Mesenchymal stem cell (in vitro differentiated cells and primary cell): ENCODE measurements at regions not wholly inside any gene's neighbourhood (a gene's known extent, or its start where the extent isn't known, plus 50 kb on each side); places are given as distances from the start of the nearest gene placed in this dataset.

Experiments
- DNase-seq: peaks from one replicate; pipeline ENCODE4 v3.0.0-alpha.2; 2013
- H2AFZ ChIP-seq: one replicate; pipeline ENCODE4 v1.6.1; 2013; ENCODE audit warnings: low read depth, mild to moderate bottlenecking, control low read depth, inconsistent platforms, low read length, moderate library complexity
- H2AK5ac ChIP-seq: 2 replicates; pipeline ENCODE4 v1.6.1; 2013; ENCODE audit warnings: low read length, moderate library complexity, mild to moderate bottlenecking, inconsistent platforms; ENCODE audit not compliant: severe bottlenecking
- H2BK120ac ChIP-seq: one replicate; pipeline ENCODE4 v1.6.1; 2013; ENCODE audit warnings: low read depth, mild to moderate bottlenecking, inconsistent platforms, low read length, moderate library complexity
- H2BK12ac ChIP-seq, 2 experiments: one replicate each; pipeline ENCODE4 v1.6.1; 2013; ENCODE audit warnings: inconsistent platforms in 2 of 2, low read length in 2 of 2, mild to moderate bottlenecking in 2 of 2, moderate library complexity in 2 of 2, control low read depth in 1 of 2
- H2BK15ac ChIP-seq: one replicate; pipeline ENCODE4 v1.6.1; 2013; ENCODE audit warnings: mild to moderate bottlenecking, low read depth, inconsistent platforms; ENCODE audit not compliant: poor library complexity, severe bottlenecking
- H2BK5ac ChIP-seq: 2 replicates; pipeline ENCODE4 v1.6.1; 2013; ENCODE audit warnings: low read depth, mild to moderate bottlenecking, low read length, control low read depth, inconsistent platforms; ENCODE audit not compliant: poor library complexity, severe bottlenecking
- H3K14ac ChIP-seq, 2 experiments: one replicate each; pipeline ENCODE4 v1.6.1; 2013; ENCODE audit warnings: inconsistent platforms in 2 of 2, low read length in 2 of 2, control low read depth in 1 of 2, mild to moderate bottlenecking in 1 of 2, moderate library complexity in 1 of 2
- H3K18ac ChIP-seq, 2 experiments: one replicate each; pipeline ENCODE4 v1.6.1; 2013; ENCODE audit warnings: inconsistent platforms in 2 of 2, low read length in 2 of 2, control low read depth in 1 of 2, low read depth in 1 of 2, mild to moderate bottlenecking in 1 of 2
- H3K23ac ChIP-seq, 2 experiments: one replicate each; pipeline ENCODE4 v1.6.1; 2013; ENCODE audit warnings: inconsistent platforms in 2 of 2, low read length in 2 of 2, mild to moderate bottlenecking in 2 of 2, moderate library complexity in 2 of 2, control low read depth in 1 of 2
- H3K27ac ChIP-seq: 2 replicates; pipeline ENCODE4 v1.5.1; 2013; ENCODE audit warnings: mild to moderate bottlenecking, moderate library complexity, low read length, control low read depth, inconsistent platforms; ENCODE audit not compliant: poor library complexity, severe bottlenecking
- H3K27me3 ChIP-seq, 2 experiments: 2 replicates each; pipeline versions ENCODE4 v1.6.1 to v1.7.0; 2013; ENCODE audit warnings: low read length in 2 of 2, mild to moderate bottlenecking in 2 of 2, moderate library complexity in 2 of 2, control low read depth in 1 of 2, inconsistent platforms in 1 of 2; ENCODE audit not compliant: control insufficient read depth in 1 of 2, insufficient read depth in 1 of 2
- H3K36me3 ChIP-seq, 2 experiments: 2 replicates each; pipeline versions ENCODE4 v1.6.1 to v1.7.0; 2013; ENCODE audit warnings: low read length in 2 of 2, control low read depth in 1 of 2, inconsistent platforms in 1 of 2, low read depth in 1 of 2, mild to moderate bottlenecking in 1 of 2; ENCODE audit not compliant: insufficient read depth in 2 of 2, control insufficient read depth in 1 of 2
- H3K4ac ChIP-seq, 2 experiments: one replicate each; pipeline ENCODE4 v1.6.1; 2013; ENCODE audit warnings: inconsistent platforms in 2 of 2, low read length in 2 of 2, mild to moderate bottlenecking in 2 of 2, moderate library complexity in 2 of 2, control low read depth in 1 of 2, low read depth in 1 of 2
- H3K4me1 ChIP-seq: 2 replicates; pipeline ENCODE4 v1.6.1; 2013; ENCODE audit warnings: low read depth, low read length, control low read depth; ENCODE audit not compliant: control insufficient read depth, insufficient read depth
- H3K4me2 ChIP-seq: 2 replicates; pipeline ENCODE4 v1.6.1; 2013; ENCODE audit warnings: low read length, mild to moderate bottlenecking, inconsistent platforms; ENCODE audit not compliant: poor library complexity, severe bottlenecking
- H3K4me3 ChIP-seq, 2 experiments: 2 replicates each; pipeline versions ENCODE4 v1.5.1 to v1.7.0; 2013; ENCODE audit warnings: low read length in 2 of 2, mild to moderate bottlenecking in 2 of 2, control low read depth in 1 of 2, low read depth in 1 of 2; ENCODE audit not compliant: insufficient read depth in 1 of 2
- H3K79me1 ChIP-seq: replicated peaks from 2 replicates; pipeline ENCODE4 v1.6.1; 2013; ENCODE audit warnings: mild to moderate bottlenecking, control low read depth, low read length, inconsistent platforms; ENCODE audit not compliant: poor library complexity, severe bottlenecking
- H3K9ac ChIP-seq: 2 replicates; pipeline ENCODE4 v1.7.0; 2013; ENCODE audit warnings: mild to moderate bottlenecking, low read length, moderate library complexity
- H3K9me3 ChIP-seq: 2 replicates; pipeline ENCODE4 v1.7.0; 2013; ENCODE audit warnings: mild to moderate bottlenecking, low read length; ENCODE audit not compliant: control insufficient read depth
- H4K8ac ChIP-seq: one replicate; pipeline ENCODE4 v1.6.1; 2013; ENCODE audit warnings: inconsistent platforms, mild to moderate bottlenecking, low read length, moderate library complexity
- H4K91ac ChIP-seq: one replicate; pipeline ENCODE4 v1.6.1; 2013; ENCODE audit warnings: mild to moderate bottlenecking, low read length, inconsistent platforms
- WGBS: methylation state at CpG from one replicate; pipeline ENCODE4 v1.1.7; 2013; ENCODE audit warnings: mixed read lengths; 5-methylcytosine and 5-hydroxymethylcytosine counted together

DNA sequence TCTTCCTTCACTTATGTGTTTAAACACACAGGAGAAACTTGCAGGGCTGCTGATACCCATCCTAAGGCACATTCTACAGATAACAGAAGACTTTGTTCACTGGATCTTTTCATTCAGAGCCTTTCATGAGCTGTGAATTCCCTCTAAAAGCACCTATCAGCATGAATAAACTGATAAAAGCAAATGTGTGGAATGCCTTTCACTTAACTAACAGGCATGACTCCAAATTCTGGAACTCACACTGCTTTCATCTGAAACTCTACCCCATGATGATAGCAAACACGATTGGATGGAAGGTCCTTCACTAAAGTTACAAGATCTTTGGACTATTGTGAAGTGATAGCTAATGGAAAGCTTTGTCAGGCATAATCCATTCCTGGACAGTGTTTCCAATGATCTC, 457.3 kb downstream of the EFNB2 start:
- no peak overlapping the region for H2BK120ac ChIP-seq
- no peak overlapping the region for H2AFZ ChIP-seq
- no peak overlapping the region for H4K91ac ChIP-seq
- no peak overlapping the region for H3K18ac ChIP-seq
- no peaks in the 10 kb centered on the region for H3K4me1 ChIP-seq
- no peak overlapping the region for H2BK5ac ChIP-seq
- H3K4me2 ChIP-seq = no peak overlapping the region
- no peak overlapping the region for H2AK5ac ChIP-seq
- H3K9me3 ChIP-seq = no peaks in the 10 kb centered on the region
- WGBS = no CpG with 5 or more reads among the region's 1 CpG
- no peak overlapping the region for H3K4me3 ChIP-seq
- no peak overlapping the region for H3K14ac ChIP-seq
- no peaks in the 10 kb centered on the region for H3K79me1 ChIP-seq
- no peak overlapping the region for H3K4ac ChIP-seq
- no peak overlapping the region for H3K9ac ChIP-seq
- H4K8ac ChIP-seq = no peak overlapping the region
- no peaks in the 10 kb centered on the region for H3K36me3 ChIP-seq
- peaks cover 0 to 3% of the 10 kb centered on the region in 2 experiments for H3K27me3 ChIP-seq
- no peak for DNase-seq
- no peak overlapping the region for H3K27ac ChIP-seq
- no peak overlapping the region for H2BK12ac ChIP-seq
- no peak overlapping the region for H2BK15ac ChIP-seq
- H3K23ac ChIP-seq = no peak overlapping the region

DNA sequence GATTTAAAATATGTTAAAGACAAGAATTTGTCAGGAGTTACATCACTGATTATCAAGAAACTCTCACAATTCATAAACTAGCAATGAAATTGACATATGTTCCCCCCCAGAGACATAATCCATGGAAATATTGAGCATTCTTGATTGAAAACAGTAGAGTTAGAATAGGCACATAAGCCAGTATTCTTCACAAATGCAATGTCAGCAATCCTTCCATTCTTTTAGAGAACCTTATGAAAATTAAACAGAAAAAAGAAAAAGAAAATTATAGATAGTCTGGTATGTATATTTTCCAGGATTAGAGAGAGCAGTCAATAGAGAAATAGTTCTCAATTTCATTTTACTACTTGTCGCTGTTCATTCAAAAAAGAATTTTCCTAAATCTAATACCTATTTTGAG, 458.4 kb downstream of the EFNB2 start:
- no peak overlapping the region for H3K4ac ChIP-seq
- no peak overlapping the region for H3K23ac ChIP-seq

DNA sequence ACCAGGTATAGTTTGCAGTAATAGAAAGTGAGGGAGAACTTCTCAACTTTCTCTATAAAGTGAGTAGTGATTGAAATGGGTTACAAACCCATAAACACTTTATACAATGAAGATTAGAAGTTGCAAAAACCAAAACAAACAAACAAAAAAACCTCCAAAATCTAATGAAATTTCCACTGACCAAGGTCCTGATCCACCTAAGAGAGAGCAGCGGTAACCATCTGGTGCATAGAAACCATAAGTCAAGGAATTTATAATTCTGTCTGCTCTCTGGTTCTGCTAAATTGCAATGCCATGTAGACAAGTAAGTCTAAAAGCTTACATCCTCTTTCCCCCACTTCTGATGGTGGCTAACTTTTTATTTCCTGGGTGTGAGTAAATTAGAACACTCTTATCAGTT, 463.4 kb downstream of the EFNB2 start:
- H4K91ac ChIP-seq = no peak overlapping the region
- H3K9ac ChIP-seq = no peak overlapping the region
- no peak overlapping the region for H2BK15ac ChIP-seq
- H2BK12ac ChIP-seq = no peak overlapping the region
- H3K14ac ChIP-seq = no peak overlapping the region
- H3K36me3 ChIP-seq = no peaks in the 10 kb centered on the region
- no peak overlapping the region for H3K4ac ChIP-seq
- no peak overlapping the region for H3K4me3 ChIP-seq
- H2AK5ac ChIP-seq = no peak overlapping the region
- H3K4me1 ChIP-seq = no peaks in the 10 kb centered on the region
- whole genome bisulfite sequencing = no CpG with 5 or more reads among the region's 1 CpG
- DNase-seq = no peak
- no peak overlapping the region for H2AFZ ChIP-seq
- H3K23ac ChIP-seq = no peak overlapping the region
- H3K18ac ChIP-seq = no peak overlapping the region
- no peak overlapping the region for H2BK5ac ChIP-seq
- no peak overlapping the region for H3K4me2 ChIP-seq
- no peak overlapping the region for H2BK120ac ChIP-seq
- H3K27ac ChIP-seq = no peak overlapping the region
- H3K9me3 ChIP-seq = no peaks in the 10 kb centered on the region
- H3K27me3 ChIP-seq = peaks cover 0 to 3% of the 10 kb centered on the region in 2 experiments
- no peaks in the 10 kb centered on the region for H3K79me1 ChIP-seq
- H4K8ac ChIP-seq = no peak overlapping the region

More for the DNA sequence above, 458.4 kb downstream of the EFNB2 start:
- H4K91ac ChIP-seq = no peak overlapping the region
- H3K4me1 ChIP-seq = no peaks in the 10 kb centered on the region
- H3K27ac ChIP-seq = no peak overlapping the region
- no peak overlapping the region for H2AFZ ChIP-seq
- H2BK120ac ChIP-seq = no peak overlapping the region
- H3K79me1 ChIP-seq = no peaks in the 10 kb centered on the region
- H3K4me2 ChIP-seq = no peak overlapping the region
- peaks cover 0 to 3% of the 10 kb centered on the region in 2 experiments for H3K27me3 ChIP-seq
- no peak overlapping the region for H3K18ac ChIP-seq
- no peak overlapping the region for H3K4me3 ChIP-seq
- H2AK5ac ChIP-seq = no peak overlapping the region
- H4K8ac ChIP-seq = no peak overlapping the region
- no peaks in the 10 kb centered on the region for H3K9me3 ChIP-seq
- no CpG with 5 or more reads among the region's 1 CpG for WGBS
- no peak overlapping the region for H2BK12ac ChIP-seq
- H3K14ac ChIP-seq = no peak overlapping the region
- no peak for DNase-seq
- no peak overlapping the region for H2BK15ac ChIP-seq
- no peak overlapping the region for H2BK5ac ChIP-seq
- no peak overlapping the region for H3K9ac ChIP-seq
- H3K36me3 ChIP-seq = no peaks in the 10 kb centered on the region

DNA sequence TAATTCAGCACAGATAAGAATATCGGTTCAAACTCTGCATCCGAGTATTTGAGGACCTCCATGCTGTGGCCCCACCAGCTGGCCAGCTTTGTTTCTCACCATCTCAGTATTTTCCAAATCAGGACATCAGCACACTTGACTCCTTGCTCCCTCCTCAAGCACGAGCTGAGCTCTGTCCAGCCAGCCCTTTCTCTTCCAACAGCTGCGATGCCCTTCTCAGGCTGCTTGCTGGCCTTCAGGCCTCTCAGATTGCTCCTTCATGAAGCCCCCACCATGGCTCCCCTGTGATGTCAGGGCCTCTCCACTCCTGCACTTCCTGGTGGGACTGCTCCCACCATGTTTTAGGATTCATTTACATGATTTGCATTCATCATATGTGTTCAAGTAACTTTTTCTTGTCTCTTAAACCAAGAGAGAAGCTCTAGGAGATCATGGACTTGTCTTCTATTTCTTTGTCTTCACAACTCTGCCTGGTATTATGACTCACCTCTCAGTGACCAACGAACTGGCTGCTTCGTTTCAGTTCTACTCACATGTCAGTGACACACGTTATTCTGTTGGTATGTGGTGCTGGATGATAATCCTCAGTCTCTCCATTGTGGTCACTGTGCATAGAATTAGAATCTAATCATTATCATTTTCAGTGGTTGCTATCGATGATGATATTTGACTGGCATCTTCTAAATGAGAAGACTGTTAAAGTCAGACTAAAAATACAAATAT, 471.7 kb downstream of the EFNB2 start:
- H3K4me2 ChIP-seq = no peak overlapping the region
- H3K79me1 ChIP-seq = no peaks in the 10 kb centered on the region
- no peak overlapping the region for H4K8ac ChIP-seq
- no peak overlapping the region for H3K14ac ChIP-seq
- DNase-seq = peak; percentile 81
- H3K23ac ChIP-seq = no peak overlapping the region
- no peak overlapping the region for H2BK5ac ChIP-seq
- peak overlapping the region; percentile 17 for H3K27ac ChIP-seq
- H2BK120ac ChIP-seq = no peak overlapping the region
- H3K9me3 ChIP-seq = no peaks in the 10 kb centered on the region
- H3K4ac ChIP-seq = no peak overlapping the region
- no peak overlapping the region for H4K91ac ChIP-seq
- no peaks in the 10 kb centered on the region for H3K36me3 ChIP-seq
- H2BK15ac ChIP-seq = no peak overlapping the region
- H2AFZ ChIP-seq = no peak overlapping the region
- peaks cover 3% of the 10 kb centered on the region for H3K4me1 ChIP-seq
- H3K18ac ChIP-seq = no peak overlapping the region
- peak overlapping the region in 1 of 2 experiments; percentile 37 for H2BK12ac ChIP-seq
- no peak overlapping the region for H3K4me3 ChIP-seq
- peak overlapping the region; percentile 23 for H2AK5ac ChIP-seq
- 67% methylated on average over 7 of the region's 8 CpGs for WGBS
- H3K27me3 ChIP-seq = no peaks in the 10 kb centered on the region
- H3K9ac ChIP-seq = peak overlapping the region; percentile 23
